ENCODE measurements at regions not wholly inside any gene's neighbourhood (a gene's known extent, or its start where the extent isn't known, plus 50 kb on each side); places are given as distances from the start of the nearest gene placed in this dataset.

- Histone ChIP-seq H3K9me3 (no peaks in the 10 kb centered on the region), H3K27me3 (no peaks in the 10 kb centered on the region), H3K4me3 (no peak overlapping the region), H3K4me1 (no peaks in the 10 kb centered on the region), H3K27ac (no peak overlapping the region), H3K4me2 (no peak overlapping the region), H3K9ac (no peak overlapping the region), H3K36me3 (no peaks in the 10 kb centered on the region), H4K20me1 (no peaks in the 10 kb centered on the region)
- no peak for TF ChIP-seq Cebpa-rat (IDR thresholded peaks at IDR 0.05)
Observed at GRCh38 chr12:89213747-89214146, 138.6 kb downstream of the DUSP6 start.

GRCh38 chr12:89213139-89213538 is 139.2 kb downstream of the DUSP6 start:
- no peaks in the 10 kb centered on the region for H3K36me3 ChIP-seq
- no peak overlapping the region for H3K4me3 ChIP-seq
- no peak for TF ChIP-seq Cebpa-rat (IDR thresholded peaks at IDR 0.05)
- H4K20me1 ChIP-seq: no peaks in the 10 kb centered on the region
- no peak overlapping the region for H3K9ac ChIP-seq
- no peak overlapping the region for H3K4me2 ChIP-seq
- H3K27me3 ChIP-seq: no peaks in the 10 kb centered on the region
- no peaks in the 10 kb centered on the region for H3K9me3 ChIP-seq
- H3K27ac ChIP-seq: no peak overlapping the region
- no peaks in the 10 kb centered on the region for H3K4me1 ChIP-seq

DNA sequence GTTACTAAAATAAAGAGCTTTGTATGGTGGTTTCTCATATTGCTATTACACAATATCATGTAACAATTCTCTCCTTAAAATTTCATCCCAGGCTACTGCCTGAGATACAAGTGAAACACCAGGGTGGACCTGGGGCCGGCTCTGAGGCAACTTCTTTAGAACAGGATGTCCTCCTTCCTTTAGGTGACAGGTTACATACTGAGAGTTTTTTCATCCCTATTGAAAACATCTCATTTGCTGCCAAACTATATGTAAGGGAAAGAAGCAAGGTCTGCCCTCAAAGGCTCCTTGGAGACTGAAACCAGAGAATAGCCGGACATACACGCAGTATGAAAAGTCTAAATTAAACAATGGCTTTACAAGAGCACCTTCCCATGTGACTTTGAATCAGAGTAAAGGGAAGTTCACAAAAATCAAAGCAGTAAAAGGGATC is 139.9 kb downstream of the DUSP6 start:
- no peaks in the 10 kb centered on the region for H3K4me1 ChIP-seq
- no peaks in the 10 kb centered on the region for H3K36me3 ChIP-seq
- H3K4me3 ChIP-seq: no peak overlapping the region
- H4K20me1 ChIP-seq: no peaks in the 10 kb centered on the region
- no peak overlapping the region for H3K9ac ChIP-seq
- no peaks in the 10 kb centered on the region for H3K27me3 ChIP-seq
- no peak overlapping the region for H3K4me2 ChIP-seq
- no peaks in the 10 kb centered on the region for H3K9me3 ChIP-seq
- no peak overlapping the region for H3K27ac ChIP-seq
- no peak for TF ChIP-seq Cebpa-rat (IDR thresholded peaks at IDR 0.05)

DNA sequence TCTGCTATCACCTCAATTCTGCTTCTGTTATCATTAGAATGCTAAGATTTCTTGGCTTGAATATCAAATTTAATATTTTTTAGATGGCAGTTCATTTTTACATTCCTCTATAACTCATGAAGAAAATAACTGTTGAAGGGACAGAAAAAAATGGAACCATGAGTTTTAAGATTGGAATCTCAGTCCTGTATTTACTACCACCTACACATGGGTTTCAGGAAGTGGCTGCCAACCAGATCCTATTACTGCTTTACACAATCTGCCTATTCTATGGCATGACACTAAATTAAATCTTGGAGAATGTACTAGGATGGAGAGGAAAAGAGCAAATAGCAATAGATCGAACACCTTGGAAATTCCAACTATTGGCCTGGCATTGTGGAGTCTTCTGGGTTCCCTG is 140.8 kb downstream of the DUSP6 start:
- Histone ChIP-seq H3K27ac (no peak overlapping the region), H3K4me2 (no peak overlapping the region), H3K36me3 (no peaks in the 10 kb centered on the region), H3K4me1 (no peaks in the 10 kb centered on the region), H3K27me3 (no peaks in the 10 kb centered on the region), H3K4me3 (no peak overlapping the region), H4K20me1 (no peaks in the 10 kb centered on the region), H3K9me3 (no peaks in the 10 kb centered on the region), H3K9ac (no peak overlapping the region)
- no peak for TF ChIP-seq Cebpa-rat (IDR thresholded peaks at IDR 0.05)

GRCh38 chr12:89210277-89210676 is 142.0 kb downstream of the DUSP6 start:
- Histone ChIP-seq H3K4me2 (no peak overlapping the region), H3K4me3 (no peak overlapping the region), H3K9me3 (no peaks in the 10 kb centered on the region), H4K20me1 (no peaks in the 10 kb centered on the region), H3K4me1 (no peaks in the 10 kb centered on the region), H3K9ac (no peak overlapping the region), H3K27me3 (no peaks in the 10 kb centered on the region), H3K27ac (no peak overlapping the region), H3K36me3 (no peaks in the 10 kb centered on the region)
- no peak for TF ChIP-seq Cebpa-rat (IDR thresholded peaks at IDR 0.05)

- Histone ChIP-seq H3K36me3 (no peaks in the 10 kb centered on the region), H3K9ac (no peak overlapping the region), H3K4me1 (no peaks in the 10 kb centered on the region), H3K4me3 (no peak overlapping the region), H3K4me2 (no peak overlapping the region), H3K27me3 (no peaks in the 10 kb centered on the region), H3K27ac (no peak overlapping the region), H3K9me3 (no peaks in the 10 kb centered on the region), H4K20me1 (no peaks in the 10 kb centered on the region)
- no peak for TF ChIP-seq Cebpa-rat (IDR thresholded peaks at IDR 0.05)
Observed at GRCh38 chr12:89208661-89209096, 143.6 kb downstream of the DUSP6 start.

GRCh38 chr12:89206390-89206789 is 145.9 kb downstream of the DUSP6 start:
- Histone ChIP-seq H3K9ac (no peak overlapping the region), H3K27ac (no peak overlapping the region), H3K36me3 (no peaks in the 10 kb centered on the region), H3K27me3 (no peaks in the 10 kb centered on the region), H3K4me3 (no peak overlapping the region), H3K9me3 (no peaks in the 10 kb centered on the region), H4K20me1 (no peaks in the 10 kb centered on the region), H3K4me1 (no peaks in the 10 kb centered on the region), H3K4me2 (no peak overlapping the region)
- TF ChIP-seq Cebpa-rat (IDR thresholded peaks at IDR 0.05): no peak

DNA sequence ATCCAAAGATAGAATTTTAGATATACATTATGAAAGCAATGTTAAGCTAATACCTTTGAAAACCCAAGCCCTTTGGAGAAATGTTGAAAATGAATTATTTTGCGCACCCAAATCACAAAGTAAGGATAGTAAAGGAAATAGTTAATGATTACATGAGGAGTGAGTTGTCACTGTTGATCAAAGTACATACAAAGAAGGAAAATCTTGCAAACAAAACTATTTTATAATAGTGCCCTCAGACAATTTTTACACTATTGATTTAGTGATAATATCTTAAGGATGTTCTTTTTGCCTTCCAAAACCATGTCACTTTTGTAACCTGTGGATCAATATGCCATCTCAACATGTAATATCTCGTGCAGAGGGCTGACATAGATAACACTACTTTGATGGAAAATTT is 146.8 kb downstream of the DUSP6 start:
- Histone ChIP-seq H3K4me2 (no peak overlapping the region), H3K9me3 (no peaks in the 10 kb centered on the region), H3K27me3 (no peaks in the 10 kb centered on the region), H3K36me3 (no peaks in the 10 kb centered on the region), H3K9ac (no peak overlapping the region), H4K20me1 (no peaks in the 10 kb centered on the region), H3K27ac (no peak overlapping the region), H3K4me1 (no peaks in the 10 kb centered on the region), H3K4me3 (no peak overlapping the region)
- TF ChIP-seq Cebpa-rat (IDR thresholded peaks at IDR 0.05): no peak

GRCh38 chr12:89203144-89203543 is 149.2 kb downstream of the DUSP6 start:
- Histone ChIP-seq H3K9ac (no peak overlapping the region), H3K27me3 (no peaks in the 10 kb centered on the region), H3K27ac (no peak overlapping the region), H4K20me1 (no peaks in the 10 kb centered on the region), H3K36me3 (no peaks in the 10 kb centered on the region), H3K4me2 (no peak overlapping the region), H3K9me3 (no peaks in the 10 kb centered on the region), H3K4me3 (no peak overlapping the region), H3K4me1 (no peaks in the 10 kb centered on the region)
- no peak for TF ChIP-seq Cebpa-rat (IDR thresholded peaks at IDR 0.05)

DNA sequence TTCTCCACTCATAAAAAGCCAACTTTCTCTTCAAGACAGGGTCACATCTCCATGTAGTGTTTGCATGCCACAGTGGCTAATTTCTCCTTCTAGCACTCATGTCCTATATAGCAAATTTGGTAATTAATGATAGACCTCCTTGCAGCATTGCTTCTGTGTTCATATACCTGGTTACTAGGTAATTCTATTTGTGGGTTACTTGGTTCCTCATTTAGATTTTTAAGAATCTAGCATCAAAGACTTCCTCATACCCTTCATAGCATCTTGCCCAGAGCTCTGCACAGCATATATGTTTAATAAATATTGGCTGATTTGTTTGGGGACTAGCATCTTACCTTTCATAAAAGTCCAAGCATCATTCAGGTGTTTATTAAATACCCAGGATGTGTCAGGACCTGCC is 152.1 kb downstream of the DUSP6 start:
- Histone ChIP-seq H4K20me1 (no peaks in the 10 kb centered on the region), H3K4me2 (no peak overlapping the region), H3K4me1 (no peaks in the 10 kb centered on the region), H3K27ac (no peak overlapping the region), H3K4me3 (no peak overlapping the region), H3K9ac (no peak overlapping the region), H3K36me3 (no peaks in the 10 kb centered on the region), H3K27me3 (no peaks in the 10 kb centered on the region), H3K9me3 (peaks cover 2% of the 10 kb centered on the region)
- no peak for TF ChIP-seq Cebpa-rat (IDR thresholded peaks at IDR 0.05)

DNA sequence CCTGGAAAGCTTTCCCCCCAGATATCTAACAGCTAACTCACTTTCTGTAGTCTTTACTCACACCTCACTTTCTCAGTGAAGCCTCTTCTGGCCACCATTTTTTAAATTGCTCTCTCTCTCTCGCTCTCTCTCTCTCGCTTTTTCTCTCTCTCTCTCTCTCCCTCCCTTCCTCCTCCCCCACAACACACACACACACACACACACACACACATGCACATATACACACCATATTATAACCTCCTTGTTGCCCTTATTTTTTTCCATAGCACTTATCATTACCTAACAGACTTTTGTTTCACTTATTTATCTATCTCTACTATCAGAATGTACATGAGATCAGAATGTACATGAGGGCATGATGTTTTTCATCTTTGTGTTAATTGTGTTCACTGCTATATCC is 156.8 kb downstream of the DUSP6 start:
- H3K27ac ChIP-seq: no peak overlapping the region
- no peak overlapping the region for H3K9ac ChIP-seq
- H3K4me1 ChIP-seq: no peaks in the 10 kb centered on the region
- H4K20me1 ChIP-seq: no peaks in the 10 kb centered on the region
- no peaks in the 10 kb centered on the region for H3K36me3 ChIP-seq
- no peak overlapping the region for H3K4me3 ChIP-seq
- no peak for TF ChIP-seq Cebpa-rat (IDR thresholded peaks at IDR 0.05)
- H3K4me2 ChIP-seq: no peak overlapping the region
- peaks cover 19% of the 10 kb centered on the region for H3K9me3 ChIP-seq
- H3K27me3 ChIP-seq: no peaks in the 10 kb centered on the region

All from BLaER1 (cell line).